GM12878 (cell line): ENCODE measurements at regions not wholly inside any gene's neighbourhood (a gene's known extent, or its start where the extent isn't known, plus 50 kb on each side); places are given as distances from the start of the nearest gene placed in this dataset.

Experiments
- ATAC-seq: fragments of 200-7000 bp; cut with Tn5 transposase; 3 replicates; pipeline ENCODE4 v1.9.1; 2020; ENCODE audit warnings: mild to moderate bottlenecking, moderate library complexity
- BruUV-seq: library from RNA; stranded (reverse); fragments of 400-500 nt; replicated peaks from 2 replicates; lab custom pipeline; 2021; lab: Mats Ljungman, UMichigan
- CTCF ChIA-PET: fragments of 300-600 bp; sonication (Branson Sonifier 250); formaldehyde crosslinking; extraction: SDS; loops from one replicate; lab custom pipeline; 2021; ENCODE audit warnings: inconsistent platforms; lab: Yijun Ruan, JAX
- POLR2A ChIA-PET: fragments of 350-600 bp; formaldehyde crosslinking; extraction: SDS; loops from one replicate; lab custom pipeline; 2021; ENCODE audit warnings: inconsistent platforms; lab: Charles Lee
- RAD21 ChIA-PET: fragments of 300-600 bp; sonication (Branson Sonifier 250); formaldehyde crosslinking; loops from one replicate; lab custom pipeline; 2023; ENCODE audit warnings: antibody characterized with exemption; ENCODE audit not compliant: unreplicated experiment; lab: Charles Lee
- SMC1A ChIA-PET: fragments of 300-600 bp; sonication (Branson Sonifier 250); formaldehyde crosslinking; loops from one replicate; lab custom pipeline; 2023; ENCODE audit not compliant: unreplicated experiment, uncharacterized antibody; lab: Charles Lee
- DNase-seq: peaks from one replicate; pipeline ENCODE4 v3.0.0-alpha.2; 2011; ENCODE audit warnings: low read depth, low spot score
- FAIRE-seq: peaks from 3 replicates; lab custom pipeline; 2011; peaks lifted over from hg19 to GRCh38; lab: Jason Lieb, UNC
- H2AFZ ChIP-seq: 2 replicates; pipeline ENCODE4 v1.6.0; 2011; ENCODE audit warnings: low read depth, low read length, control low read depth; ENCODE audit not compliant: control insufficient read depth
- H3K27ac ChIP-seq: 2 replicates; pipeline ENCODE4 v1.5.1; 2011; ENCODE audit warnings: control low read depth; ENCODE audit not compliant: control insufficient read depth, insufficient read depth
- H3K27me3 ChIP-seq, 2 experiments: replicated peaks in 1 of 2; 2 replicates each; pipeline versions ENCODE4 v1.6.0 to v1.6.1; 2011; ENCODE audit warnings: low read length in 1 of 2; ENCODE audit not compliant: control insufficient read depth in 2 of 2, insufficient read depth in 2 of 2
- H3K36me3 ChIP-seq, 2 experiments: 2 replicates each; pipeline ENCODE4 v1.5.1; 2011; ENCODE audit warnings: low read length in 1 of 2; ENCODE audit not compliant: control insufficient read depth in 2 of 2, insufficient read depth in 2 of 2
- H3K4me1 ChIP-seq: 2 replicates; pipeline ENCODE4 v1.6.1; 2011; ENCODE audit warnings: mild to moderate bottlenecking, low read length, moderate library complexity, mixed read lengths; ENCODE audit not compliant: control insufficient read depth, insufficient read depth
- H3K4me2 ChIP-seq: 2 replicates; pipeline ENCODE4 v1.6.0; 2011; ENCODE audit warnings: control low read depth; ENCODE audit not compliant: control insufficient read depth, insufficient read depth
- H3K4me3 ChIP-seq: fragments of 200-600 bp; sonication (generic); 2 replicates; pipeline ENCODE4 v1.5.1; 2016
- H3K79me2 ChIP-seq: 2 replicates; pipeline ENCODE4 v1.6.0; 2011; ENCODE audit warnings: low read length; ENCODE audit not compliant: control insufficient read depth, insufficient read depth
- H3K9ac ChIP-seq: 2 replicates; pipeline ENCODE4 v1.8.0; 2011; ENCODE audit warnings: low read length, control low read depth, mixed read lengths; ENCODE audit not compliant: control insufficient read depth, insufficient read depth
- H3K9me3 ChIP-seq: replicated peaks from 3 replicates; pipeline ENCODE4 v1.5.1; 2011; ENCODE audit warnings: mild to moderate bottlenecking, low read length; ENCODE audit not compliant: control insufficient read depth, insufficient read depth
- H4K20me1 ChIP-seq: 2 replicates; pipeline ENCODE4 v1.6.0; 2011; ENCODE audit not compliant: control insufficient read depth, insufficient read depth
- CHD1 ChIP-seq: IDR thresholded peaks from 2 replicates; pipeline ENCODE4 v1.6.1; 2012; ENCODE audit warnings: low read depth, low read length, improper control_type of control experiment
- FOS ChIP-seq: IDR thresholded peaks from 3 replicates; pipeline ENCODE4 v1.6.1; 2011; ENCODE audit warnings: borderline replicate concordance; ENCODE audit not compliant: insufficient read length; ENCODE audit errors: extremely low read depth
- HDAC6 ChIP-seq: fragments of 200-600 bp; sonication (generic); IDR thresholded peaks from one replicate; pipeline ENCODE4 v1.8.0; 2017; ENCODE audit warnings: antibody characterized with exemption; ENCODE audit not compliant: unreplicated experiment
- IRF4 ChIP-seq: IDR thresholded peaks from 2 replicates; pipeline ENCODE4 v1.6.1; 2011; ENCODE audit warnings: low read depth, low read length
- SP1 ChIP-seq: IDR thresholded peaks from one replicate; pipeline ENCODE4 v1.6.1; 2011; ENCODE audit warnings: low read depth, low read length
- SPI1 ChIP-seq: IDR thresholded peaks from 2 replicates; pipeline ENCODE4 v1.6.1; 2011; ENCODE audit warnings: low read depth, mild to moderate bottlenecking, low read length, moderate library complexity, borderline replicate concordance; ENCODE audit not compliant: insufficient read depth
- STAT3 ChIP-seq: IDR thresholded peaks from 2 replicates; pipeline ENCODE4 v1.6.1; 2011; ENCODE audit warnings: low read depth, low read length, improper control_type of control experiment
- WRNIP1 ChIP-seq: IDR thresholded peaks from 2 replicates; pipeline ENCODE4 v1.6.1; 2011; ENCODE audit warnings: low read depth, low read length, improper control_type of control experiment, borderline replicate concordance
- whole genome bisulfite sequencing: methylation state at CpG from one replicate; pipeline ENCODE4 v1.1.6; 2016; ENCODE audit warnings: low lambda C conversion rate; ENCODE audit not compliant: insufficient replicate concordance, insufficient coverage; ENCODE audit errors: missing lambda C conversion rate; 5-methylcytosine and 5-hydroxymethylcytosine counted together
- in situ Hi-C: fragments of 300-500 bp; cut with MboI; formaldehyde crosslinking; loops from 9 replicates; pipeline ENCODE4 v1.14.3; 2018; ENCODE audit warnings: mixed read lengths
- intact Hi-C: fragments of 100-400 bp; cut with micrococcal nuclease; formaldehyde crosslinking; loops from one replicate; pipeline ENCODE4 v1.14.2; 2022; ENCODE audit not compliant: unreplicated experiment
- TF ChIP-seq, protein P1 (sequence below), 3 experiments: IDR thresholded peaks in 2 of 3; conservative IDR thresholded peaks in 1 of 3; 2 replicates each; pipeline ENCODE4 v1.5.1; 2011; ENCODE audit warnings: low read depth in 3 of 3, low read length in 3 of 3, mild to moderate bottlenecking in 3 of 3, control low read depth in 2 of 3, moderate library complexity in 2 of 3, inconsistent platforms in 1 of 3, mixed read lengths in 1 of 3; ENCODE audit not compliant: control insufficient read depth in 2 of 3, insufficient read depth in 1 of 3; ENCODE audit errors: extremely low read depth in 1 of 3
- TF ChIP-seq, protein P2 (sequence below): fragments of 450-650 bp; IDR thresholded peaks from 2 replicates; pipeline ENCODE4 v1.6.1; 2016; ENCODE audit warnings: mild to moderate bottlenecking
- TF ChIP-seq, protein P3 (sequence below): fragments of 450-650 bp; formaldehyde crosslinking; IDR thresholded peaks from 2 replicates; pipeline ENCODE4 v1.5.0; 2022; ENCODE audit warnings: mild to moderate bottlenecking, missing genetic modification characterization
- TF ChIP-seq, protein P4 (sequence below): IDR thresholded peaks from 2 replicates; pipeline ENCODE4 v1.6.1; 2012; ENCODE audit warnings: low read depth, low read length, improper control_type of control experiment
- TF ChIP-seq, protein P5 (sequence below): fragments of 450-650 bp; IDR thresholded peaks from 2 replicates; pipeline ENCODE4 v1.6.1; 2017; ENCODE audit warnings: low read depth, mild to moderate bottlenecking, moderate library complexity
- TF ChIP-seq, protein P6 (sequence below): IDR thresholded peaks from 2 replicates; pipeline ENCODE4 v1.6.1; 2012; ENCODE audit warnings: low read depth, low read length, improper control_type of control experiment

DNA sequence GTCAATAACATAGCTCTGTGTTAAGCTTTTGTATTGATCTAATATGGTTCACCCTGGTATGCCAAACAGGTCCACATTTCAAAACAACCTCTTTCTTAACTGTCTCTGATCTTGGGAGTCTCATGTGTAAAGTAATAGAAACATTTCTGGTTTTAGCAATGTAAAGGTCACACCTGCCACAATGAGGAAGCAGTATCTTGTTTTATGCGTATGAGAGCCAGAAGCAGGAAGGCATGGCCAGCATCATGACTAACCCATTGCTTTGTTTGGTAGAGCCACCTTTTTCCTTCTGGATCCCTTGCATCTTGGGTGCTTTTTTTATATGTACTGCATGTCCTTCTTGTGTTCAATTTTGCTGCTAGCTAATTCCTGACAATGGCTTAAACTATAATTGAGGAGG lies 411.3 kb upstream of the SEMA3C start:
- 95% methylated on average over 1 of the region's 1 CpG for WGBS
- Histone ChIP-seq H3K9ac (no peak overlapping the region), H3K36me3 (no peaks in the 10 kb centered on the region), H2AFZ (no peak overlapping the region), H3K27me3 (no peaks in the 10 kb centered on the region), H3K4me1 (no peaks in the 10 kb centered on the region), H4K20me1 (no peaks in the 10 kb centered on the region), H3K79me2 (no peaks in the 10 kb centered on the region), H3K9me3 (no peaks in the 10 kb centered on the region), H3K4me3 (no peak overlapping the region), H3K4me2 (no peak overlapping the region), H3K27ac (no peak overlapping the region)
- no peak for DNase-seq
- intact Hi-C loops (no loop called here), in situ Hi-C loops (no loop called here)
- ChIA-PET CTCF (no interaction called here), RAD21 (no interaction called here), SMC1A (no interaction called here), POLR2A (no interaction called here)
- no peak for ATAC-seq
- BruUV-seq: no TSS peak
- no peak for FAIRE-seq
- TF ChIP-seq, protein P1, sequence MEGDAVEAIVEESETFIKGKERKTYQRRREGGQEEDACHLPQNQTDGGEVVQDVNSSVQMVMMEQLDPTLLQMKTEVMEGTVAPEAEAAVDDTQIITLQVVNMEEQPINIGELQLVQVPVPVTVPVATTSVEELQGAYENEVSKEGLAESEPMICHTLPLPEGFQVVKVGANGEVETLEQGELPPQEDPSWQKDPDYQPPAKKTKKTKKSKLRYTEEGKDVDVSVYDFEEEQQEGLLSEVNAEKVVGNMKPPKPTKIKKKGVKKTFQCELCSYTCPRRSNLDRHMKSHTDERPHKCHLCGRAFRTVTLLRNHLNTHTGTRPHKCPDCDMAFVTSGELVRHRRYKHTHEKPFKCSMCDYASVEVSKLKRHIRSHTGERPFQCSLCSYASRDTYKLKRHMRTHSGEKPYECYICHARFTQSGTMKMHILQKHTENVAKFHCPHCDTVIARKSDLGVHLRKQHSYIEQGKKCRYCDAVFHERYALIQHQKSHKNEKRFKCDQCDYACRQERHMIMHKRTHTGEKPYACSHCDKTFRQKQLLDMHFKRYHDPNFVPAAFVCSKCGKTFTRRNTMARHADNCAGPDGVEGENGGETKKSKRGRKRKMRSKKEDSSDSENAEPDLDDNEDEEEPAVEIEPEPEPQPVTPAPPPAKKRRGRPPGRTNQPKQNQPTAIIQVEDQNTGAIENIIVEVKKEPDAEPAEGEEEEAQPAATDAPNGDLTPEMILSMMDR (IDR thresholded peaks at IDR 0.05 in 2 of 3, conservative IDR thresholded peaks at IDR 0.05 in 1 of 3; ENCODE audit: control insufficient read depth in 2 of 3, extremely low read depth in 1 of 3, insufficient read depth in 1 of 3, low read depth in 3 of 3, low read length in 3 of 3): no peak
- TF ChIP-seq WRNIP1 (no peak), FOS (no peak), SP1 (no peak), CHD1 (no peak), HDAC6 (no peak), STAT3 (no peak), IRF4 (no peak), SPI1 (no peak)
- TF ChIP-seq, protein P2, sequence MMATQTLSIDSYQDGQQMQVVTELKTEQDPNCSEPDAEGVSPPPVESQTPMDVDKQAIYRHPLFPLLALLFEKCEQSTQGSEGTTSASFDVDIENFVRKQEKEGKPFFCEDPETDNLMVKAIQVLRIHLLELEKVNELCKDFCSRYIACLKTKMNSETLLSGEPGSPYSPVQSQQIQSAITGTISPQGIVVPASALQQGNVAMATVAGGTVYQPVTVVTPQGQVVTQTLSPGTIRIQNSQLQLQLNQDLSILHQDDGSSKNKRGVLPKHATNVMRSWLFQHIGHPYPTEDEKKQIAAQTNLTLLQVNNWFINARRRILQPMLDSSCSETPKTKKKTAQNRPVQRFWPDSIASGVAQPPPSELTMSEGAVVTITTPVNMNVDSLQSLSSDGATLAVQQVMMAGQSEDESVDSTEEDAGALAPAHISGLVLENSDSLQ: no peak
- TF ChIP-seq, protein P3, sequence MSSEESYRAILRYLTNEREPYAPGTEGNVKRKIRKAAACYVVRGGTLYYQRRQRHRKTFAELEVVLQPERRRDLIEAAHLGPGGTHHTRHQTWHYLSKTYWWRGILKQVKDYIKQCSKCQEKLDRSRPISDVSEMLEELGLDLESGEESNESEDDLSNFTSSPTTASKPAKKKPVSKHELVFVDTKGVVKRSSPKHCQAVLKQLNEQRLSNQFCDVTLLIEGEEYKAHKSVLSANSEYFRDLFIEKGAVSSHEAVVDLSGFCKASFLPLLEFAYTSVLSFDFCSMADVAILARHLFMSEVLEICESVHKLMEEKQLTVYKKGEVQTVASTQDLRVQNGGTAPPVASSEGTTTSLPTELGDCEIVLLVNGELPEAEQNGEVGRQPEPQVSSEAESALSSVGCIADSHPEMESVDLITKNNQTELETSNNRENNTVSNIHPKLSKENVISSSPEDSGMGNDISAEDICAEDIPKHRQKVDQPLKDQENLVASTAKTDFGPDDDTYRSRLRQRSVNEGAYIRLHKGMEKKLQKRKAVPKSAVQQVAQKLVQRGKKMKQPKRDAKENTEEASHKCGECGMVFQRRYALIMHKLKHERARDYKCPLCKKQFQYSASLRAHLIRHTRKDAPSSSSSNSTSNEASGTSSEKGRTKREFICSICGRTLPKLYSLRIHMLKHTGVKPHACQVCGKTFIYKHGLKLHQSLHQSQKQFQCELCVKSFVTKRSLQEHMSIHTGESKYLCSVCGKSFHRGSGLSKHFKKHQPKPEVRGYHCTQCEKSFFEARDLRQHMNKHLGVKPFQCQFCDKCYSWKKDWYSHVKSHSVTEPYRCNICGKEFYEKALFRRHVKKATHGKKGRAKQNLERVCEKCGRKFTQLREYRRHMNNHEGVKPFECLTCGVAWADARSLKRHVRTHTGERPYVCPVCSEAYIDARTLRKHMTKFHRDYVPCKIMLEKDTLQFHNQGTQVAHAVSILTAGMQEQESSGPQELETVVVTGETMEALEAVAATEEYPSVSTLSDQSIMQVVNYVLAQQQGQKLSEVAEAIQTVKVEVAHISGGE (CRISPR knock-in tag): no peak
- TF ChIP-seq, protein P4, sequence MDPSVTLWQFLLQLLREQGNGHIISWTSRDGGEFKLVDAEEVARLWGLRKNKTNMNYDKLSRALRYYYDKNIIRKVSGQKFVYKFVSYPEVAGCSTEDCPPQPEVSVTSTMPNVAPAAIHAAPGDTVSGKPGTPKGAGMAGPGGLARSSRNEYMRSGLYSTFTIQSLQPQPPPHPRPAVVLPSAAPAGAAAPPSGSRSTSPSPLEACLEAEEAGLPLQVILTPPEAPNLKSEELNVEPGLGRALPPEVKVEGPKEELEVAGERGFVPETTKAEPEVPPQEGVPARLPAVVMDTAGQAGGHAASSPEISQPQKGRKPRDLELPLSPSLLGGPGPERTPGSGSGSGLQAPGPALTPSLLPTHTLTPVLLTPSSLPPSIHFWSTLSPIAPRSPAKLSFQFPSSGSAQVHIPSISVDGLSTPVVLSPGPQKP: no peak
- TF ChIP-seq, protein P5, sequence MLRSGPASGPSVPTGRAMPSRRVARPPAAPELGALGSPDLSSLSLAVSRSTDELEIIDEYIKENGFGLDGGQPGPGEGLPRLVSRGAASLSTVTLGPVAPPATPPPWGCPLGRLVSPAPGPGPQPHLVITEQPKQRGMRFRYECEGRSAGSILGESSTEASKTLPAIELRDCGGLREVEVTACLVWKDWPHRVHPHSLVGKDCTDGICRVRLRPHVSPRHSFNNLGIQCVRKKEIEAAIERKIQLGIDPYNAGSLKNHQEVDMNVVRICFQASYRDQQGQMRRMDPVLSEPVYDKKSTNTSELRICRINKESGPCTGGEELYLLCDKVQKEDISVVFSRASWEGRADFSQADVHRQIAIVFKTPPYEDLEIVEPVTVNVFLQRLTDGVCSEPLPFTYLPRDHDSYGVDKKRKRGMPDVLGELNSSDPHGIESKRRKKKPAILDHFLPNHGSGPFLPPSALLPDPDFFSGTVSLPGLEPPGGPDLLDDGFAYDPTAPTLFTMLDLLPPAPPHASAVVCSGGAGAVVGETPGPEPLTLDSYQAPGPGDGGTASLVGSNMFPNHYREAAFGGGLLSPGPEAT: no peak
- TF ChIP-seq, protein P6, sequence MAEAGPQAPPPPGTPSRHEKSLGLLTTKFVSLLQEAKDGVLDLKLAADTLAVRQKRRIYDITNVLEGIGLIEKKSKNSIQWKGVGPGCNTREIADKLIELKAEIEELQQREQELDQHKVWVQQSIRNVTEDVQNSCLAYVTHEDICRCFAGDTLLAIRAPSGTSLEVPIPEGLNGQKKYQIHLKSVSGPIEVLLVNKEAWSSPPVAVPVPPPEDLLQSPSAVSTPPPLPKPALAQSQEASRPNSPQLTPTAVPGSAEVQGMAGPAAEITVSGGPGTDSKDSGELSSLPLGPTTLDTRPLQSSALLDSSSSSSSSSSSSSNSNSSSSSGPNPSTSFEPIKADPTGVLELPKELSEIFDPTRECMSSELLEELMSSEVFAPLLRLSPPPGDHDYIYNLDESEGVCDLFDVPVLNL: no peak
